UCSD-AML1 (cell line): ENCODE measurements at regions not wholly inside any gene's neighbourhood (a gene's known extent, or its start where the extent isn't known, plus 50 kb on each side); places are given as distances from the start of the nearest gene placed in this dataset.

Experiments
- DNase-seq: peaks from one replicate; lab custom pipeline; 2025; ENCODE audit not compliant: unreplicated experiment; lab: John Stamatoyannopoulos, UW

- no peak for DNase-seq
Observed at GRCh38 chr2:188039307-188039706, 252.4 kb upstream of the GULP1 start.

GRCh38 chr2:188042412-188042811, 249.3 kb upstream of the GULP1 start:
- no peak for DNase-seq

DNA sequence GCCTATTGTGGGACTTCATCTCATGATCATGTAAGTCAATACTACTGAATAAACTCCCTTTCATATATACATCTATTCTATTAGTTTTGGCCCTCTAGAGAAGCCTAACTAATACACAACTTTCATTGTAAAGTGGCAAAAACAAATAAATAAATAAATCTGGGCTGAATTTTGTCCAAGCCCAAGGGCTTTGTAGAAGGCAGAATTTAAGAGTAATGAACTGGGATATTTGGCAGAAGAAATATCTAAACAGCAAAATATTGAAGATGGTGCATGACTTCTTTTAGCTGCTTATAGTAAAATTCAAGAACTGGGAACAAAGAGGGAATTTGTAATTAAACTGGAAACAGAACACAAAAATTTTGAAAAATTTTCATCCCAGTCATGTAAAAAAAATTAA, 246.7 kb upstream of the GULP1 start:
- DNase-seq: no peak

DNA sequence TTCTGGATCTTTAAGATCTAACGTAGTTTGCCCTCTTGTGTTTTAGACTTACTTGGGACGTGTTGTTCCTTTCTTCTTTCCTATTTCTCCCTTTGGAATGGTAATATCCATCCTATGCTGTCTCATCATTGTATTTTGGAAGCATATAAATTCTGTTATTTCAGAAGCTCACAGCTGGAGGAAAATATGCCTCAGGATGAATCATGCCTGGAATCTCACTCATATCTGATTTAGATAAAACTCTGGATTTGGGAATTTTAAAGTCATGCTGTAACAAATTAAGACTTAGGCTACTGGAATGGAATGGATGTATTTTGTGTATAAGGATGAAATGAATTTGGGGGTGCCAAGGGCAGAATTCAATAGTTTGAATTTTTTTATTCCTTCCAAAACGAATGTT, 245.2 kb upstream of the GULP1 start:
- DNase-seq: no peak

- DNase-seq: no peak
Observed at GRCh38 chr2:188047735-188048134, 243.9 kb upstream of the GULP1 start.

GRCh38 chr2:188050726-188051125, 240.9 kb upstream of the GULP1 start:
- DNase-seq: no peak

DNA sequence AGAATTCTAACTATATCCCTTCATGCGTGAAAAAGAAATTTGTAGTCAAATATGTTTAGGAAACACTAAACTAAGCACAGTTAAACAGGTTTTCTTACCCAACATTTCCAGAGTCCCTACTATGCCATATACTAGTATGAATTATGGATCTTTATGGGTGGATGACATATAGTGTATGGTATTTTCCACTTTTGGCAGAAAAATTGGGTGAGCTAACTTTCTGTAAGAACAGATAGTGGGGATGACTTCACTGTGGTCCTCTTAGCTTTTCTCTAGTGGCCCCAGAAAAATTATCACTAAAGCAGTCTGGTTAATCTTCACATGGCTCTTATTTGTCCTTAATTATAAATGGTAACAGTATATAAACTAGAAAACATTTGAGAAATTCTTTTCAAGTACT, 240.0 kb upstream of the GULP1 start:
- DNase-seq: no peak

- no peak for DNase-seq
Observed at GRCh38 chr2:188065386-188065785, 226.3 kb upstream of the GULP1 start.

GRCh38 chr2:188068093-188068492, 223.6 kb upstream of the GULP1 start:
- no peak for DNase-seq

DNA sequence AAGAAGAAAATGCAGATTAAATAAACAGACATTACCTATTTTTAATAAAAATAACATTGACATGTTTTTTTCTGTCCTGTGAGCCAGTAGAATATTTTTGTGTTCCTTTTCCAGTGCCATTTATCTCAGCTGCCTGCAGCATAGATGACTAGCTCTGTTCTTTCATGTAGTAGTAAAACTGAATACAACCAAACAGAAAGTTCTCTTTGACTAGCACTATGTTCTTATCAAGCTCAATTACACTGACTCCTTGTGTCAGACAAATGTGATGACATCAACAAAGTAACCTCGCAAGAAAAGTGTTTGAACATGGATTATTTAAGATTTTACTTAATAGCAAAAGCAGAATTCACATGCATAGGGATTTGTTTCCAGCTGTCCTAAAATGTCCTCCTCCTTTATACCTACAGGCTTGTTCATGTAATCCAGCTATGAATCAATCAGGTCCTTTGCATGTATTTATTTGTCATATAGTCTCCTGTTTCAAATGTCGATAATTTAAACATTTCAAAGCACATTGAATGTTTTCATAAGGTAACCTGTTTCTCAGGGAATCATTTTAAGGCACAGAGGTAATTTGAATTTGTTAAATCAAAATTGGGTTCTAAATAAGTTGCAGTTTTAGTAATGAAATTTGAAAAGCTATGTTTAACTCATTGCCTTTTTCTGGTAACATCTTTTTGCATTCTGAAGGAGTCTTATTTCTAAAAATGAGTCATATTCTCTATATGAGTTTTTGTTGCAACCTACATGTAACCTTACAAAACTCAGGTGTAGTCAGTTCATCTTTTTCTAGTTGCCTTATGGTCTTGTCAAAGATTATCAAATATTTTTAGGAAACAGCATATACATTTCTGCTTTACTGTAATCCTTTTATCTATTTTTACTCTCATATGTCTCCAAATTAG, 215.3 kb upstream of the GULP1 start:
- DNase-seq: no peak

DNA sequence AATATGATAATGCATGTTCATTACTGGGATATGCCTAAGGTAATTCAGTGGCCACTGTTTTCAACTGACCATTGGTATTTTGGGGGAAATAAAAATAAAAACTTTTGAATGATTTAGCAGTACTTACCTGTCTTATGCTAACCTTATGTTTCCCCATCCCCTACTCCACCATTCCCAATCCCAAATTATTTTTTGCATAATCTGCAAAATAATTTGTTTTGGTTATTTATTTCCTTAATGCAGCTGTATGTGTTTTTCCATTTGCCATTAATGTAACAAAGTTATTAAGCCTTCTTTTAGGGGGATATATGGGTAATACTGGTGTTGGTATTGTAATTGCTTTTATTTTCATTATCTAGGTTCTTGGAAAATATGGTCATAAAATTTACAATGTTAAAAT, 213.9 kb upstream of the GULP1 start:
- no peak for DNase-seq

GRCh38 chr2:188078534-188078933, 213.1 kb upstream of the GULP1 start:
- DNase-seq: no peak

GRCh38 chr2:188079196-188079595, 212.5 kb upstream of the GULP1 start:
- no peak for DNase-seq

GRCh38 chr2:188085421-188085820, 206.3 kb upstream of the GULP1 start:
- DNase-seq: no peak

- no peak for DNase-seq
Observed at GRCh38 chr2:188089901-188090300, 201.8 kb upstream of the GULP1 start.

- DNase-seq: no peak
Observed at GRCh38 chr2:188091220-188091619, 200.5 kb upstream of the GULP1 start.

GRCh38 chr2:188092734-188093133, 198.9 kb upstream of the GULP1 start:
- DNase-seq: no peak

GRCh38 chr2:188096910-188097309, 194.8 kb upstream of the GULP1 start:
- no peak for DNase-seq

DNA sequence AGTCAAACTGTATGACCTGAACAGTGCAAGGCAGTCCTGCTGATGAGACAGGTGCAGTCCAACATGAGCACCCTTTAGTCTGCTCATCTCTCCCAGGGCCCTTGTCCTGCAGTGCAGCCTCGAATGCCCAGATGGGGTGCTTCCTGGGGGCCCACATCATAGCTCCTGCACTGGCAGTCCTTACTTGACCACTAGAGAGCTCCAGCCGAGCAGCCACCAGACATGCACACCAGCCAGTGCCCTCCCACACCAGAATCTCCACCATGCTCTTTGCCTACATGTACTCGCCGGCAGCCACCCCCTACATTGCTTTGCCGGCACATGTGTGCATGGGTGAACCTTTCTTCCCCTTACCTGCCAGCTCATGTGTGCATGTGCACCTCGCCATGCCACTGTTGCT, 188.8 kb upstream of the GULP1 start:
- DNase-seq: no peak

GRCh38 chr2:188114014-188114413, 177.7 kb upstream of the GULP1 start:
- DNase-seq: no peak

DNA sequence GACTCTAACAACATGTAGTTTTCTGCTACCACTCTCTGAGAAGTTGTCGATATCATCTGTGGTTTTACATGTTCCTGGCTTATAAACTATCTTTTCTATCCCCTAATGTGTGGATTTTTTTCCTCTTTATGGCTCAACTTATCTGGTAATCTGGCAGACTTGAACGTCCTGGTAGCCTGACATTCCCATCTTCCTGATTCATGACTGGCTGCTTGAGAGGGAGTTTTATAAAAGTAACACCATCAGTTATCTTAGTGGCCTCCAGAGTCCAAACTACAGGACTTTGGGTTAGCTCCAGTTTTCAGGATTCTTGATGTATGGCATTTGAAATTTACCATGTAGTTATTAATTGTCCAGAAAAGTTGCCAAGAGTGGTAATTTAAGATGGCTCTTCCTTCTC, 174.0 kb upstream of the GULP1 start:
- DNase-seq: no peak

DNA sequence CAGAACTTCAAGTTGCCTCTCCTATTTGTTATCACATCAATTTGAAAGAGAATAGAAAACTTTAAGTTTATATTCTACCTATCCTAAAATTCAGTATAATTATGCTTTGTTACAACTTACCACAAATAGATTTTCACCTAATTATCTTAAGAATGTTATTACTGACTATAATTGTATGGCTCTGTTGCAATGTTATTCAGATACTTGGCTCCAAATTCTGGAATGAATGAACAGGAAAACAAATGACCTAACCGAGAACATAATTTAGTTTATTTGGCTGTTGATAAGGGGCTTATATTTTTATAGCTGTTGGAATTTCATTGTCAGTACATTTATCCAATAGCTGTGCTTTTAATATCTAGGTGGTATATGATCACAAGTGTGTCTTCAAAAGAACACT, 173.2 kb upstream of the GULP1 start:
- DNase-seq: no peak
